GM19023 (cell line): ENCODE measurements at regions not wholly inside any gene's neighbourhood (a gene's known extent, or its start where the extent isn't known, plus 50 kb on each side); places are given as distances from the start of the nearest gene placed in this dataset.

Experiments used
- ATAC-seq: cut with Tn5 transposase; IDR thresholded peaks from one replicate; pipeline ENCODE4 v1.9.1; 2021; ENCODE audit warnings: mild to moderate bottlenecking, moderate library complexity; ENCODE audit not compliant: unreplicated experiment

- ATAC-seq, result no peak
Measured at GRCh38 chr14:89013698-89014568, 189.5 kb downstream of the TTC8 start.

GRCh38 chr14:89014569-89014850 lies 190.1 kb downstream of the TTC8 start:
- ATAC-seq, result no peak

- ATAC-seq, result no peak
Measured at GRCh38 chr14:89015016-89015415, 190.6 kb downstream of the TTC8 start.

- no peak for ATAC-seq
Measured at GRCh38 chr14:89017417-89017816, 193.0 kb downstream of the TTC8 start.

GRCh38 chr14:89022274-89022673 lies 197.8 kb downstream of the TTC8 start:
- no peak for ATAC-seq

- ATAC-seq, result no peak
Measured at GRCh38 chr14:89024691-89025090, 200.2 kb downstream of the TTC8 start.

- ATAC-seq, result no peak
Measured at GRCh38 chr14:89025561-89026236, 201.2 kb downstream of the TTC8 start.

- ATAC-seq, result peak; percentile 89
Measured at GRCh38 chr14:89027097-89027740, 202.8 kb downstream of the TTC8 start.

GRCh38 chr14:89028462-89029134 lies 204.1 kb downstream of the TTC8 start:
- no peak for ATAC-seq

- ATAC-seq, result no peak
Measured at GRCh38 chr14:89029961-89030694, 205.7 kb downstream of the TTC8 start.

GRCh38 chr14:89030921-89031320 lies 206.5 kb downstream of the TTC8 start:
- ATAC-seq, result no peak

GRCh38 chr14:89032086-89032649 lies 207.7 kb downstream of the TTC8 start:
- ATAC-seq, result no peak

- ATAC-seq, result no peak
Measured at GRCh38 chr14:89033756-89034155, 209.3 kb downstream of the TTC8 start.

- ATAC-seq, result no peak
Measured at GRCh38 chr14:89036371-89036770, 211.9 kb downstream of the TTC8 start.

GRCh38 chr14:89037065-89037464 lies 212.6 kb downstream of the TTC8 start:
- no peak for ATAC-seq

- ATAC-seq, result peak; percentile 11
Measured at GRCh38 chr14:89040080-89040459, 215.6 kb downstream of the TTC8 start.

GRCh38 chr14:89040460-89041256 lies 216.2 kb downstream of the TTC8 start:
- peak; percentile 84 for ATAC-seq

- no peak for ATAC-seq
Measured at GRCh38 chr14:89041257-89041582, 216.8 kb downstream of the TTC8 start.

GRCh38 chr14:89042021-89042420 lies 217.6 kb downstream of the TTC8 start:
- ATAC-seq, result no peak

GRCh38 chr14:89053303-89053702 lies 228.9 kb downstream of the TTC8 start:
- ATAC-seq, result no peak
